H1 (cell line): ENCODE measurements at regions not wholly inside any gene's neighbourhood (a gene's known extent, or its start where the extent isn't known, plus 50 kb on each side); places are given as distances from the start of the nearest gene placed in this dataset.
"Not testable (repeated sequence)": the region's sequence is repeated elsewhere in the genome, so short reads cannot be mapped to it uniquely, and the experiment has no call there.

Experiments
- CTCF ChIA-PET: fragments of 300-600 bp; sonication (Branson Sonifier 250); formaldehyde crosslinking; loops from one replicate; lab custom pipeline; 2021; ENCODE audit not compliant: partially characterized antibody; lab: Charles Lee
- POLR2A ChIA-PET: fragments of 300-600 bp; sonication (Branson Sonifier 250); formaldehyde crosslinking; loops from one replicate; lab custom pipeline; 2021; ENCODE audit warnings: inconsistent platforms; ENCODE audit not compliant: partially characterized antibody; lab: Charles Lee
- DNase-seq, 2 experiments: peaks; one replicate each; pipeline versions ENCODE4 v3.0.0 to v3.0.0-alpha.2; 2010 to 2022; ENCODE audit warnings: low spot score in 2 of 2, low read depth in 1 of 2, mixed read lengths in 1 of 2
- FAIRE-seq: peaks from 2 replicates; lab custom pipeline; 2011; peaks lifted over from hg19 to GRCh38; lab: Jason Lieb, UNC
- H2AFZ ChIP-seq: 2 replicates; pipeline ENCODE4 v1.8.1; 2012; ENCODE audit warnings: low read length, inconsistent platforms
- H2AK5ac ChIP-seq: 2 replicates; pipeline ENCODE4 v1.6.1; 2013; ENCODE audit warnings: low read depth, low read length
- H2BK120ac ChIP-seq: replicated peaks from 2 replicates; pipeline ENCODE3; 2013; ENCODE audit warnings: low read depth, low read length, inconsistent platforms
- H2BK12ac ChIP-seq: 2 replicates; pipeline ENCODE4 v1.6.1; 2013; ENCODE audit warnings: low read depth, low read length
- H2BK15ac ChIP-seq: 2 replicates; pipeline ENCODE4 v1.6.1; 2013; ENCODE audit warnings: low read length
- H2BK20ac ChIP-seq: 2 replicates; pipeline ENCODE4 v1.6.1; 2013; ENCODE audit warnings: low read length
- H2BK5ac ChIP-seq: 2 replicates; pipeline ENCODE4 v1.6.1; 2013; ENCODE audit warnings: low read depth, low read length
- H3K14ac ChIP-seq: 2 replicates; pipeline ENCODE4 v1.6.1; 2013; ENCODE audit warnings: inconsistent platforms; ENCODE audit not compliant: insufficient read length
- H3K18ac ChIP-seq: 2 replicates; pipeline ENCODE4 v1.6.1; 2013; ENCODE audit warnings: low read length; ENCODE audit errors: extremely low read depth
- H3K23ac ChIP-seq: 2 replicates; pipeline ENCODE4 v1.6.1; 2013; ENCODE audit warnings: inconsistent platforms; ENCODE audit not compliant: insufficient read length
- H3K23me2 ChIP-seq: 2 replicates; pipeline ENCODE4 v1.6.1; 2013; ENCODE audit warnings: low read depth, low read length
- H3K27ac ChIP-seq: 2 replicates; pipeline ENCODE4 v1.6.1; 2011; ENCODE audit warnings: low read depth, low read length, inconsistent platforms
- H3K27me3 ChIP-seq, 4 experiments: replicated peaks in 1 of 4; 1 replicate in 1 of 4; 2 replicates in 3 of 4; pipeline versions ENCODE4 v1.6.1 to v1.8.1; 2011 to 2013; ENCODE audit warnings: low read length in 3 of 4, mild to moderate bottlenecking in 3 of 4, inconsistent platforms in 2 of 4, mixed read lengths in 2 of 4, moderate library complexity in 1 of 4; ENCODE audit not compliant: control insufficient read depth in 3 of 4, insufficient read depth in 3 of 4; ENCODE audit errors: extremely low read depth in 1 of 4
- H3K36me3 ChIP-seq, 4 experiments: 2 replicates each; pipeline versions ENCODE4 v1.6.1 to v1.8.1; 2011 to 2013; ENCODE audit warnings: mild to moderate bottlenecking in 4 of 4, low read length in 3 of 4, moderate library complexity in 2 of 4, control low read depth in 1 of 4, inconsistent platforms in 1 of 4; ENCODE audit not compliant: insufficient read depth in 4 of 4, control insufficient read depth in 2 of 4
- H3K4ac ChIP-seq: replicated peaks from 2 replicates; pipeline ENCODE3; 2013; ENCODE audit warnings: low read length, low read depth, mixed read lengths, inconsistent platforms; ENCODE audit not compliant: insufficient read length
- H3K4me1 ChIP-seq, 4 experiments: replicated peaks in 1 of 4; 1 replicate in 1 of 4; 2 replicates in 3 of 4; pipeline versions ENCODE4 v1.6.1 to v1.8.1; 2011 to 2013; ENCODE audit warnings: low read length in 3 of 4, inconsistent platforms in 2 of 4, mixed read lengths in 1 of 4; ENCODE audit not compliant: insufficient read depth in 4 of 4, control insufficient read depth in 3 of 4
- H3K4me2 ChIP-seq, 2 experiments: 2 replicates each; pipeline versions ENCODE4 v1.6.1 to v1.8.1; 2011 to 2013; ENCODE audit warnings: low read depth in 2 of 2, low read length in 2 of 2, control low read depth in 1 of 2, inconsistent platforms in 1 of 2, mild to moderate bottlenecking in 1 of 2; ENCODE audit not compliant: insufficient read depth in 1 of 2
- H3K4me3 ChIP-seq, 4 experiments: fragments of 200-600, 300-600 bp in 1 of 4; sonication (generic), shearing (Covaris generic), sonication (Bioruptor Twin) in 1 of 4; 2 replicates each; pipeline versions ENCODE4 v1.5.1 to v1.8.1; 2011 to 2016; ENCODE audit warnings: low read length in 4 of 4, low read depth in 3 of 4, control low read depth in 2 of 4, inconsistent platforms in 2 of 4, mild to moderate bottlenecking in 2 of 4, mixed read lengths in 1 of 4, moderate library complexity in 1 of 4; ENCODE audit not compliant: insufficient read depth in 2 of 4; ENCODE audit errors: extremely low read depth in 1 of 4
- H3K56ac ChIP-seq: replicated peaks from 2 replicates; pipeline ENCODE3; 2013; ENCODE audit warnings: low read depth, mild to moderate bottlenecking, mixed read lengths, low read length, inconsistent platforms; ENCODE audit not compliant: insufficient read length
- H3K79me1 ChIP-seq: 2 replicates; pipeline ENCODE4 v1.6.1; 2013; ENCODE audit warnings: low read depth, low read length, control low read depth
- H3K79me2 ChIP-seq, 2 experiments: 2 replicates each; pipeline versions ENCODE4 v1.6.1 to v1.8.1; 2012 to 2013; ENCODE audit warnings: low read length in 2 of 2, mild to moderate bottlenecking in 2 of 2, inconsistent platforms in 1 of 2; ENCODE audit not compliant: insufficient read depth in 2 of 2, control insufficient read depth in 1 of 2
- H3K9ac ChIP-seq, 4 experiments: replicated peaks in 1 of 4; 1 replicate in 1 of 4; 2 replicates in 3 of 4; pipeline versions ENCODE4 v1.6.1 to v1.8.1; 2011 to 2013; ENCODE audit warnings: low read depth in 3 of 4, low read length in 3 of 4, control low read depth in 2 of 4, mild to moderate bottlenecking in 2 of 4, moderate library complexity in 2 of 4, inconsistent platforms in 1 of 4; ENCODE audit errors: extremely low read depth in 1 of 4
- H3K9me3 ChIP-seq, 2 experiments: 2 replicates each; pipeline versions ENCODE4 v1.6.1 to v1.8.1; 2012 to 2013; ENCODE audit warnings: mild to moderate bottlenecking in 2 of 2, moderate library complexity in 2 of 2, control low read depth in 1 of 2, inconsistent platforms in 1 of 2, low read depth in 1 of 2, low read length in 1 of 2, mixed read lengths in 1 of 2; ENCODE audit not compliant: insufficient read depth in 2 of 2
- H4K20me1 ChIP-seq, 2 experiments: replicated peaks in 1 of 2; 2 replicates each; pipeline versions ENCODE3 to v1.8.1; 2011 to 2013; ENCODE audit warnings: inconsistent platforms in 2 of 2, low read length in 2 of 2, mild to moderate bottlenecking in 1 of 2; ENCODE audit not compliant: insufficient read depth in 2 of 2, control insufficient read depth in 1 of 2
- H4K5ac ChIP-seq: 2 replicates; pipeline ENCODE4 v1.6.1; 2013; ENCODE audit warnings: low read length, low read depth, mixed read lengths, inconsistent platforms; ENCODE audit not compliant: insufficient read length
- H4K8ac ChIP-seq: 2 replicates; pipeline ENCODE4 v1.8.0; 2013; ENCODE audit warnings: mild to moderate bottlenecking, moderate library complexity, low read length, inconsistent platforms; ENCODE audit not compliant: insufficient read depth; ENCODE audit errors: extremely low read depth
- H4K91ac ChIP-seq: replicated peaks from 2 replicates; pipeline ENCODE3; 2013; ENCODE audit warnings: low read length, mixed read lengths, inconsistent platforms; ENCODE audit not compliant: insufficient read length
- WGBS, 2 experiments: shearing (Covaris generic) in 1 of 2; methylation state at CpG; one replicate each; pipeline versions ENCODE4 v1.1.6 to v1.1.7; 2013 to 2015; ENCODE audit warnings: low lambda C conversion rate in 2 of 2, mixed read lengths in 2 of 2, inconsistent platforms in 1 of 2, low coverage in 1 of 2, missing lambda C conversion rate in 1 of 2; ENCODE audit not compliant: insufficient replicate concordance in 2 of 2, insufficient coverage in 1 of 2, insufficient read length in 1 of 2; ENCODE audit errors: extremely low coverage in 1 of 2, missing lambda C conversion rate in 1 of 2; 5-methylcytosine and 5-hydroxymethylcytosine counted together

GRCh38 chr21:6373253-6373652 lies 4148.1 kb upstream of the TPTE start:
- CTCF ChIA-PET, result interaction anchor here (5.2 kb wide), 1 partner anchor 9 kb away, joined by 81 read pairs; no protein-coding TSS in a partner anchor
- H3K27me3 ChIP-seq, H3K23ac ChIP-seq, H2BK120ac ChIP-seq, H3K36me3 ChIP-seq, H3K23me2 ChIP-seq, H2BK20ac ChIP-seq, H3K14ac ChIP-seq, H3K79me2 ChIP-seq, H4K91ac ChIP-seq, DNase-seq, H2BK12ac ChIP-seq, H4K5ac ChIP-seq, H3K79me1 ChIP-seq, H3K56ac ChIP-seq, H4K20me1 ChIP-seq, H3K4me1 ChIP-seq, FAIRE-seq, H3K27ac ChIP-seq, H3K9me3 ChIP-seq, H2AK5ac ChIP-seq, H2BK15ac ChIP-seq, H3K4me2 ChIP-seq, H2BK5ac ChIP-seq, H3K18ac ChIP-seq, POLR2A ChIA-PET, H2AFZ ChIP-seq, H4K8ac ChIP-seq, H3K4me3 ChIP-seq, H3K4ac ChIP-seq, H3K9ac ChIP-seq: not testable (repeated sequence)
- no CpG with 5 or more reads among the region's 3 CpGs for WGBS, 2 experiments

- H3K79me2 ChIP-seq, H3K79me1 ChIP-seq, H2BK12ac ChIP-seq, H3K9me3 ChIP-seq, H4K91ac ChIP-seq, H4K20me1 ChIP-seq, H3K18ac ChIP-seq, H2AFZ ChIP-seq, POLR2A ChIA-PET, H3K4ac ChIP-seq, H3K36me3 ChIP-seq, H3K56ac ChIP-seq, H2BK120ac ChIP-seq, H2BK5ac ChIP-seq, H2AK5ac ChIP-seq, H2BK15ac ChIP-seq, H2BK20ac ChIP-seq, FAIRE-seq, H3K27me3 ChIP-seq, H3K27ac ChIP-seq, H3K14ac ChIP-seq, H3K23ac ChIP-seq, H3K9ac ChIP-seq, H3K4me3 ChIP-seq, H3K4me1 ChIP-seq, H3K23me2 ChIP-seq, H3K4me2 ChIP-seq, H4K5ac ChIP-seq: not testable (repeated sequence)
- peak overlapping the region; percentile 68; the same call in 1 of the 2 replicates for H4K8ac ChIP-seq
- 36% methylated on average over 12 of the region's 12 CpGs; no CpG with 5 or more reads in 1 of the 2 experiments for WGBS, 2 experiments
- CTCF ChIA-PET, result interaction anchor here (1.6 to 5.2 kb wide), 2 partner anchors 10 to 14 kb away, joined by 5 to 81 read pairs; no protein-coding TSS in a partner anchor
- peak in 1 of 2 experiments; percentile 64 for DNase-seq
Observed at GRCh38 chr21:6374232-6374631, 4147.2 kb upstream of the TPTE start.
